ENCODE measurements at regions not wholly inside any gene's neighbourhood (a gene's known extent, or its start where the extent isn't known, plus 50 kb on each side); places are given as distances from the start of the nearest gene placed in this dataset.

GRCh38 chr5:32932241-32932935 is 221.3 kb downstream of the NPR3 start:
- Histone ChIP-seq H3K9ac (ENCODE audit: insufficient read length, low read depth) (no peak overlapping the region), H3K9me3 (ENCODE audit: insufficient read depth, low read length) (no peaks in the 10 kb centered on the region), H3K36me3 (ENCODE audit: insufficient read depth, insufficient read length, low read length) (no peaks in the 10 kb centered on the region), H3K4me1 (ENCODE audit: insufficient read depth, insufficient read length) (no peaks in the 10 kb centered on the region), H3K27me3 (ENCODE audit: insufficient read depth, insufficient read length) (no peaks in the 10 kb centered on the region), H3K4me3 (ENCODE audit: insufficient read length, low read depth) (no peak overlapping the region)
- DNase-seq (ENCODE audit: low read depth, low spot score), result no peak
- TF ChIP-seq YY1 (IDR thresholded peaks at IDR 0.05; ENCODE audit: insufficient read depth, insufficient read length) (no peak), SUZ12 (IDR thresholded peaks at IDR 0.05; ENCODE audit: extremely low read depth, insufficient read depth, insufficient read length) (no peak), ZNF274 (IDR thresholded peaks at IDR 0.05; ENCODE audit: low read depth, low read length) (no peak)

- H3K4me3 ChIP-seq (ENCODE audit: insufficient read length, low read depth), result no peak overlapping the region
- H3K27me3 ChIP-seq (ENCODE audit: insufficient read depth, insufficient read length), result no peaks in the 10 kb centered on the region
- no peaks in the 10 kb centered on the region for H3K9me3 ChIP-seq (ENCODE audit: insufficient read depth, low read length)
- DNase-seq (ENCODE audit: low read depth, low spot score), result no peak
- H3K9ac ChIP-seq (ENCODE audit: insufficient read length, low read depth), result no peak overlapping the region
- no peak for TF ChIP-seq SUZ12 (IDR thresholded peaks at IDR 0.05; ENCODE audit: extremely low read depth, insufficient read depth, insufficient read length)
- TF ChIP-seq YY1 (IDR thresholded peaks at IDR 0.05; ENCODE audit: insufficient read depth, insufficient read length), result no peak
- TF ChIP-seq ZNF274 (IDR thresholded peaks at IDR 0.05; ENCODE audit: low read depth, low read length), result no peak
- no peaks in the 10 kb centered on the region for H3K36me3 ChIP-seq (ENCODE audit: insufficient read depth, insufficient read length, low read length)
- H3K4me1 ChIP-seq (ENCODE audit: insufficient read depth, insufficient read length), result no peaks in the 10 kb centered on the region
These were observed 222.6 kb downstream of the NPR3 start for GRCh38 chr5:32933692-32934091.

- TF ChIP-seq SUZ12 (IDR thresholded peaks at IDR 0.05; ENCODE audit: extremely low read depth, insufficient read depth, insufficient read length) (no peak), ZNF274 (IDR thresholded peaks at IDR 0.05; ENCODE audit: low read depth, low read length) (no peak), YY1 (IDR thresholded peaks at IDR 0.05; ENCODE audit: insufficient read depth, insufficient read length) (no peak)
- Histone ChIP-seq H3K27me3 (ENCODE audit: insufficient read depth, insufficient read length) (no peaks in the 10 kb centered on the region), H3K36me3 (ENCODE audit: insufficient read depth, insufficient read length, low read length) (no peaks in the 10 kb centered on the region), H3K9me3 (ENCODE audit: insufficient read depth, low read length) (no peaks in the 10 kb centered on the region), H3K4me3 (ENCODE audit: insufficient read length, low read depth) (no peak overlapping the region), H3K4me1 (ENCODE audit: insufficient read depth, insufficient read length) (no peaks in the 10 kb centered on the region), H3K9ac (ENCODE audit: insufficient read length, low read depth) (no peak overlapping the region)
- DNase-seq (ENCODE audit: low read depth, low spot score), result no peak
These were observed 223.4 kb downstream of the NPR3 start for GRCh38 chr5:32934529-32934928.

- H3K27me3 ChIP-seq (ENCODE audit: insufficient read depth, insufficient read length), result no peaks in the 10 kb centered on the region
- H3K9ac ChIP-seq (ENCODE audit: insufficient read length, low read depth), result no peak overlapping the region
- TF ChIP-seq YY1 (IDR thresholded peaks at IDR 0.05; ENCODE audit: insufficient read depth, insufficient read length), result no peak
- TF ChIP-seq SUZ12 (IDR thresholded peaks at IDR 0.05; ENCODE audit: extremely low read depth, insufficient read depth, insufficient read length), result no peak
- TF ChIP-seq ZNF274 (IDR thresholded peaks at IDR 0.05; ENCODE audit: low read depth, low read length), result no peak
- no peak for DNase-seq (ENCODE audit: low read depth, low spot score)
- no peaks in the 10 kb centered on the region for H3K9me3 ChIP-seq (ENCODE audit: insufficient read depth, low read length)
- H3K36me3 ChIP-seq (ENCODE audit: insufficient read depth, insufficient read length, low read length), result no peaks in the 10 kb centered on the region
- no peaks in the 10 kb centered on the region for H3K4me1 ChIP-seq (ENCODE audit: insufficient read depth, insufficient read length)
- no peak overlapping the region for H3K4me3 ChIP-seq (ENCODE audit: insufficient read length, low read depth)
These were observed 224.2 kb downstream of the NPR3 start for GRCh38 chr5:32935283-32935682.

- no peaks in the 10 kb centered on the region for H3K36me3 ChIP-seq (ENCODE audit: insufficient read depth, insufficient read length, low read length)
- H3K27me3 ChIP-seq (ENCODE audit: insufficient read depth, insufficient read length), result no peaks in the 10 kb centered on the region
- no peaks in the 10 kb centered on the region for H3K4me1 ChIP-seq (ENCODE audit: insufficient read depth, insufficient read length)
- DNase-seq (ENCODE audit: low read depth, low spot score), result no peak
- H3K4me3 ChIP-seq (ENCODE audit: insufficient read length, low read depth), result no peak overlapping the region
- no peak overlapping the region for H3K9ac ChIP-seq (ENCODE audit: insufficient read length, low read depth)
- no peaks in the 10 kb centered on the region for H3K9me3 ChIP-seq (ENCODE audit: insufficient read depth, low read length)
- TF ChIP-seq SUZ12 (IDR thresholded peaks at IDR 0.05; ENCODE audit: extremely low read depth, insufficient read depth, insufficient read length) (no peak), YY1 (IDR thresholded peaks at IDR 0.05; ENCODE audit: insufficient read depth, insufficient read length) (no peak), ZNF274 (IDR thresholded peaks at IDR 0.05; ENCODE audit: low read depth, low read length) (no peak)
These were observed 225.2 kb downstream of the NPR3 start for GRCh38 chr5:32936329-32936728.

- DNase-seq (ENCODE audit: low read depth, low spot score), result peak; percentile 36
- Histone ChIP-seq H3K9me3 (ENCODE audit: insufficient read depth, low read length) (no peaks in the 10 kb centered on the region), H3K36me3 (ENCODE audit: insufficient read depth, insufficient read length, low read length) (no peaks in the 10 kb centered on the region), H3K4me1 (ENCODE audit: insufficient read depth, insufficient read length) (no peaks in the 10 kb centered on the region), H3K27me3 (ENCODE audit: insufficient read depth, insufficient read length) (no peaks in the 10 kb centered on the region), H3K4me3 (ENCODE audit: insufficient read length, low read depth) (no peak overlapping the region), H3K9ac (ENCODE audit: insufficient read length, low read depth) (no peak overlapping the region)
- TF ChIP-seq YY1 (IDR thresholded peaks at IDR 0.05; ENCODE audit: insufficient read depth, insufficient read length), result no peak
These were observed 231.3 kb downstream of the NPR3 start for GRCh38 chr5:32942225-32942989.

- Histone ChIP-seq H3K36me3 (ENCODE audit: insufficient read depth, insufficient read length, low read length) (no peaks in the 10 kb centered on the region), H3K9me3 (ENCODE audit: insufficient read depth, low read length) (no peaks in the 10 kb centered on the region), H3K27me3 (ENCODE audit: insufficient read depth, insufficient read length) (no peaks in the 10 kb centered on the region), H3K9ac (ENCODE audit: insufficient read length, low read depth) (no peak overlapping the region), H3K4me3 (ENCODE audit: insufficient read length, low read depth) (no peak overlapping the region), H3K4me1 (ENCODE audit: insufficient read depth, insufficient read length) (peaks cover 2% of the 10 kb centered on the region)
- no peak for DNase-seq (ENCODE audit: low read depth, low spot score)
- TF ChIP-seq ZNF274 (IDR thresholded peaks at IDR 0.05; ENCODE audit: low read depth, low read length) (no peak), YY1 (IDR thresholded peaks at IDR 0.05; ENCODE audit: insufficient read depth, insufficient read length) (no peak), SUZ12 (IDR thresholded peaks at IDR 0.05; ENCODE audit: extremely low read depth, insufficient read depth, insufficient read length) (no peak)
These were observed 238.3 kb downstream of the NPR3 start for GRCh38 chr5:32949286-32949970.
